WTC11 (cell line): ENCODE measurements at regions not wholly inside any gene's neighbourhood (a gene's known extent, or its start where the extent isn't known, plus 50 kb on each side); places are given as distances from the start of the nearest gene placed in this dataset.

Source experiments
- ATAC-seq: fragments of 200-7000 bp; cut with Tn5 transposase; 2 replicates; pipeline ENCODE4 v1.10.0; 2021; ENCODE audit warnings: mild to moderate bottlenecking, moderate library complexity
- CTCF ChIA-PET: fragments of 300-600 bp; sonication (Branson Sonifier 250); formaldehyde crosslinking; loops from one replicate; lab custom pipeline; 2021; ENCODE audit warnings: antibody characterized with exemption; lab: Charles Lee
- POLR2A ChIA-PET: fragments of 350-600 bp; sonication (Branson Sonifier 250); formaldehyde crosslinking; loops from one replicate; lab custom pipeline; 2021; ENCODE audit warnings: antibody characterized with exemption; lab: Charles Lee
- DNase-seq: peaks from one replicate; pipeline ENCODE4 v3.0.0; 2021; ENCODE audit warnings: low spot score
- H3K27ac Mint-ChIP-seq: 2 replicates; pipeline ENCODE4 v1.8.0; 2021; ENCODE audit warnings: mixed read lengths
- H3K27me3 Mint-ChIP-seq: 2 replicates; pipeline ENCODE4 v1.8.0; 2021; ENCODE audit warnings: low read depth, mild to moderate bottlenecking, moderate library complexity, mixed read lengths
- H3K36me3 Mint-ChIP-seq: 2 replicates; pipeline ENCODE4 v1.8.0; 2021; ENCODE audit warnings: mixed read lengths
- H3K4me1 Mint-ChIP-seq: 2 replicates; pipeline ENCODE4 v1.8.0; 2022; ENCODE audit warnings: mixed read lengths
- H3K4me3 Mint-ChIP-seq: 2 replicates; pipeline ENCODE4 v1.8.0; 2021; ENCODE audit warnings: mild to moderate bottlenecking, moderate library complexity, mixed read lengths
- H3K9me3 Mint-ChIP-seq: 2 replicates; pipeline ENCODE4 v1.8.0; 2021; ENCODE audit warnings: mixed read lengths
- ATF6 ChIP-seq: sonication (generic); formaldehyde crosslinking; IDR thresholded peaks from 2 replicates; pipeline ENCODE4 v1.8.1; 2023; ENCODE audit warnings: mild to moderate bottlenecking, missing genetic modification reagents
- CREB1 ChIP-seq: sonication (generic); formaldehyde crosslinking; IDR thresholded peaks from 2 replicates; pipeline ENCODE4 v1.8.0; 2023; ENCODE audit warnings: mild to moderate bottlenecking, missing genetic modification reagents
- FOXJ3 ChIP-seq: sonication (generic); formaldehyde crosslinking; IDR thresholded peaks from 2 replicates; pipeline ENCODE4 v1.9.0; 2021; ENCODE audit warnings: missing genetic modification reagents, mild to moderate bottlenecking, borderline replicate concordance
- JUN ChIP-seq: sonication (generic); formaldehyde crosslinking; IDR thresholded peaks from 2 replicates; pipeline ENCODE4 v1.8.0; 2023; ENCODE audit warnings: mild to moderate bottlenecking, missing genetic modification reagents
- MAX ChIP-seq: sonication (generic); formaldehyde crosslinking; IDR thresholded peaks from 2 replicates; pipeline ENCODE4 v1.8.0; 2022; ENCODE audit warnings: mild to moderate bottlenecking, missing genetic modification reagents
- MXD4 ChIP-seq: fragments of 250-450 bp; sonication (Bioruptor Pico); IDR thresholded peaks from 2 replicates; pipeline ENCODE4 v1.8.0; 2021; ENCODE audit warnings: mild to moderate bottlenecking, moderate library complexity, borderline replicate concordance
- MYBL2 ChIP-seq: sonication (generic); formaldehyde crosslinking; IDR thresholded peaks from 2 replicates; pipeline ENCODE4 v1.8.1; 2023; ENCODE audit warnings: mild to moderate bottlenecking, moderate library complexity, missing genetic modification reagents
- PRRX2 ChIP-seq: fragments of 250-450 bp; sonication (Bioruptor Pico); IDR thresholded peaks from 2 replicates; pipeline ENCODE4 v1.8.0; 2021; ENCODE audit warnings: mild to moderate bottlenecking
- RORB ChIP-seq: fragments of 250-450 bp; sonication (Bioruptor Pico); IDR thresholded peaks from 2 replicates; pipeline ENCODE4 v1.9.0; 2021; ENCODE audit warnings: mild to moderate bottlenecking
- SMAD3 ChIP-seq: sonication (generic); formaldehyde crosslinking; IDR thresholded peaks from 2 replicates; pipeline ENCODE4 v1.8.0; 2022; ENCODE audit warnings: missing genetic modification reagents, mild to moderate bottlenecking, borderline replicate concordance
- TP53 ChIP-seq: sonication (generic); formaldehyde crosslinking; IDR thresholded peaks from 2 replicates; pipeline ENCODE4 v1.8.1; 2023; ENCODE audit warnings: mild to moderate bottlenecking, missing genetic modification reagents
- ZBTB21 ChIP-seq: sonication (generic); formaldehyde crosslinking; IDR thresholded peaks from 2 replicates; pipeline ENCODE4 v1.8.1; 2023; ENCODE audit warnings: mild to moderate bottlenecking, missing genetic modification reagents, borderline replicate concordance
- ZNF232 ChIP-seq: sonication (generic); formaldehyde crosslinking; IDR thresholded peaks from 2 replicates; pipeline ENCODE4 v1.8.0; 2022; ENCODE audit warnings: mild to moderate bottlenecking, missing genetic modification reagents
- ZNF423 ChIP-seq: fragments of 250-450 bp; sonication (Bioruptor Pico); IDR thresholded peaks from 2 replicates; pipeline ENCODE4 v2.1.2; 2022; ENCODE audit warnings: mild to moderate bottlenecking, moderate library complexity
- ZSCAN18 ChIP-seq: fragments of 250-450 bp; sonication (Bioruptor Pico); IDR thresholded peaks from 2 replicates; pipeline ENCODE4 v2.1.2; 2022; ENCODE audit warnings: mild to moderate bottlenecking, moderate library complexity
- TF ChIP-seq, protein P1 (sequence below): sonication (generic); formaldehyde crosslinking; IDR thresholded peaks from 2 replicates; pipeline ENCODE4 v1.8.0; 2023; ENCODE audit warnings: mild to moderate bottlenecking, missing genetic modification reagents
- TF ChIP-seq, protein P2 (sequence below): fragments of 250-450 bp; sonication (Bioruptor Pico); IDR thresholded peaks from 2 replicates; pipeline ENCODE4 v1.9.0; 2021; ENCODE audit warnings: mild to moderate bottlenecking
- TF ChIP-seq, protein P3 (sequence below): sonication (generic); formaldehyde crosslinking; IDR thresholded peaks from 2 replicates; pipeline ENCODE4 v1.8.0; 2022; ENCODE audit warnings: missing genetic modification reagents
- TF ChIP-seq, protein P4 (sequence below): fragments of 250-450 bp; sonication (Bioruptor Pico); IDR thresholded peaks from 2 replicates; pipeline ENCODE4 v1.9.0; 2021; ENCODE audit warnings: mild to moderate bottlenecking, borderline replicate concordance

GRCh38 chr12:105993766-105994555 lies 144.8 kb downstream of the NUAK1 start:
- peaks cover 5% of the 10 kb centered on the region for H3K9me3 Mint-ChIP-seq
- no peak overlapping the region for H3K27ac Mint-ChIP-seq
- H3K4me1 Mint-ChIP-seq, result peaks cover 23% of the 10 kb centered on the region
- POLR2A ChIA-PET, result no interaction called here
- CTCF ChIA-PET, result no interaction called here
- ATAC-seq (no peak), DNase-seq (no peak)
- no peaks in the 10 kb centered on the region for H3K36me3 Mint-ChIP-seq
- H3K27me3 Mint-ChIP-seq, result no peaks in the 10 kb centered on the region; the same call in 1 of the 2 replicates
- H3K4me3 Mint-ChIP-seq, result no peak overlapping the region
- TF ChIP-seq ATF6 (CRISPR knock-in tag), result no peak
- TF ChIP-seq, protein P1, sequence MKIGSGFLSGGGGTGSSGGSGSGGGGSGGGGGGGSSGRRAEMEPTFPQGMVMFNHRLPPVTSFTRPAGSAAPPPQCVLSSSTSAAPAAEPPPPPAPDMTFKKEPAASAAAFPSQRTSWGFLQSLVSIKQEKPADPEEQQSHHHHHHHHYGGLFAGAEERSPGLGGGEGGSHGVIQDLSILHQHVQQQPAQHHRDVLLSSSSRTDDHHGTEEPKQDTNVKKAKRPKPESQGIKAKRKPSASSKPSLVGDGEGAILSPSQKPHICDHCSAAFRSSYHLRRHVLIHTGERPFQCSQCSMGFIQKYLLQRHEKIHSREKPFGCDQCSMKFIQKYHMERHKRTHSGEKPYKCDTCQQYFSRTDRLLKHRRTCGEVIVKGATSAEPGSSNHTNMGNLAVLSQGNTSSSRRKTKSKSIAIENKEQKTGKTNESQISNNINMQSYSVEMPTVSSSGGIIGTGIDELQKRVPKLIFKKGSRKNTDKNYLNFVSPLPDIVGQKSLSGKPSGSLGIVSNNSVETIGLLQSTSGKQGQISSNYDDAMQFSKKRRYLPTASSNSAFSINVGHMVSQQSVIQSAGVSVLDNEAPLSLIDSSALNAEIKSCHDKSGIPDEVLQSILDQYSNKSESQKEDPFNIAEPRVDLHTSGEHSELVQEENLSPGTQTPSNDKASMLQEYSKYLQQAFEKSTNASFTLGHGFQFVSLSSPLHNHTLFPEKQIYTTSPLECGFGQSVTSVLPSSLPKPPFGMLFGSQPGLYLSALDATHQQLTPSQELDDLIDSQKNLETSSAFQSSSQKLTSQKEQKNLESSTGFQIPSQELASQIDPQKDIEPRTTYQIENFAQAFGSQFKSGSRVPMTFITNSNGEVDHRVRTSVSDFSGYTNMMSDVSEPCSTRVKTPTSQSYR (CRISPR knock-in tag), result no peak
- TF ChIP-seq ZNF423, result no peak
- no peak for TF ChIP-seq CREB1 (CRISPR knock-in tag)
- no peak for TF ChIP-seq ZNF232 (CRISPR knock-in tag)
- TF ChIP-seq ZBTB21, result no peak
- TF ChIP-seq, protein P2, sequence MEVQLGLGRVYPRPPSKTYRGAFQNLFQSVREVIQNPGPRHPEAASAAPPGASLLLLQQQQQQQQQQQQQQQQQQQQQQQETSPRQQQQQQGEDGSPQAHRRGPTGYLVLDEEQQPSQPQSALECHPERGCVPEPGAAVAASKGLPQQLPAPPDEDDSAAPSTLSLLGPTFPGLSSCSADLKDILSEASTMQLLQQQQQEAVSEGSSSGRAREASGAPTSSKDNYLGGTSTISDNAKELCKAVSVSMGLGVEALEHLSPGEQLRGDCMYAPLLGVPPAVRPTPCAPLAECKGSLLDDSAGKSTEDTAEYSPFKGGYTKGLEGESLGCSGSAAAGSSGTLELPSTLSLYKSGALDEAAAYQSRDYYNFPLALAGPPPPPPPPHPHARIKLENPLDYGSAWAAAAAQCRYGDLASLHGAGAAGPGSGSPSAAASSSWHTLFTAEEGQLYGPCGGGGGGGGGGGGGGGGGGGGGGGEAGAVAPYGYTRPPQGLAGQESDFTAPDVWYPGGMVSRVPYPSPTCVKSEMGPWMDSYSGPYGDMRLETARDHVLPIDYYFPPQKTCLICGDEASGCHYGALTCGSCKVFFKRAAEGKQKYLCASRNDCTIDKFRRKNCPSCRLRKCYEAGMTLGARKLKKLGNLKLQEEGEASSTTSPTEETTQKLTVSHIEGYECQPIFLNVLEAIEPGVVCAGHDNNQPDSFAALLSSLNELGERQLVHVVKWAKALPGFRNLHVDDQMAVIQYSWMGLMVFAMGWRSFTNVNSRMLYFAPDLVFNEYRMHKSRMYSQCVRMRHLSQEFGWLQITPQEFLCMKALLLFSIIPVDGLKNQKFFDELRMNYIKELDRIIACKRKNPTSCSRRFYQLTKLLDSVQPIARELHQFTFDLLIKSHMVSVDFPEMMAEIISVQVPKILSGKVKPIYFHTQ (CRISPR knock-in tag), result no peak
- no peak for TF ChIP-seq RORB (CRISPR knock-in tag)
- no peak for TF ChIP-seq FOXJ3
- no peak for TF ChIP-seq MAX (CRISPR knock-in tag)
- no peak for TF ChIP-seq MYBL2 (CRISPR knock-in tag)
- TF ChIP-seq MXD4, result no peak
- TF ChIP-seq, protein P3, sequence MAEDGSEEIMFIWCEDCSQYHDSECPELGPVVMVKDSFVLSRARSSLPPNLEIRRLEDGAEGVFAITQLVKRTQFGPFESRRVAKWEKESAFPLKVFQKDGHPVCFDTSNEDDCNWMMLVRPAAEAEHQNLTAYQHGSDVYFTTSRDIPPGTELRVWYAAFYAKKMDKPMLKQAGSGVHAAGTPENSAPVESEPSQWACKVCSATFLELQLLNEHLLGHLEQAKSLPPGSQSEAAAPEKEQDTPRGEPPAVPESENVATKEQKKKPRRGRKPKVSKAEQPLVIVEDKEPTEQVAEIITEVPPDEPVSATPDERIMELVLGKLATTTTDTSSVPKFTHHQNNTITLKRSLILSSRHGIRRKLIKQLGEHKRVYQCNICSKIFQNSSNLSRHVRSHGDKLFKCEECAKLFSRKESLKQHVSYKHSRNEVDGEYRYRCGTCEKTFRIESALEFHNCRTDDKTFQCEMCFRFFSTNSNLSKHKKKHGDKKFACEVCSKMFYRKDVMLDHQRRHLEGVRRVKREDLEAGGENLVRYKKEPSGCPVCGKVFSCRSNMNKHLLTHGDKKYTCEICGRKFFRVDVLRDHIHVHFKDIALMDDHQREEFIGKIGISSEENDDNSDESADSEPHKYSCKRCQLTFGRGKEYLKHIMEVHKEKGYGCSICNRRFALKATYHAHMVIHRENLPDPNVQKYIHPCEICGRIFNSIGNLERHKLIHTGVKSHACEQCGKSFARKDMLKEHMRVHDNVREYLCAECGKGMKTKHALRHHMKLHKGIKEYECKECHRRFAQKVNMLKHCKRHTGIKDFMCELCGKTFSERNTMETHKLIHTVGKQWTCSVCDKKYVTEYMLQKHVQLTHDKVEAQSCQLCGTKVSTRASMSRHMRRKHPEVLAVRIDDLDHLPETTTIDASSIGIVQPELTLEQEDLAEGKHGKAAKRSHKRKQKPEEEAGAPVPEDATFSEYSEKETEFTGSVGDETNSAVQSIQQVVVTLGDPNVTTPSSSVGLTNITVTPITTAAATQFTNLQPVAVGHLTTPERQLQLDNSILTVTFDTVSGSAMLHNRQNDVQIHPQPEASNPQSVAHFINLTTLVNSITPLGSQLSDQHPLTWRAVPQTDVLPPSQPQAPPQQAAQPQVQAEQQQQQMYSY (CRISPR knock-in tag), result no peak
- TF ChIP-seq ZSCAN18, result no peak
- TF ChIP-seq, protein P4, sequence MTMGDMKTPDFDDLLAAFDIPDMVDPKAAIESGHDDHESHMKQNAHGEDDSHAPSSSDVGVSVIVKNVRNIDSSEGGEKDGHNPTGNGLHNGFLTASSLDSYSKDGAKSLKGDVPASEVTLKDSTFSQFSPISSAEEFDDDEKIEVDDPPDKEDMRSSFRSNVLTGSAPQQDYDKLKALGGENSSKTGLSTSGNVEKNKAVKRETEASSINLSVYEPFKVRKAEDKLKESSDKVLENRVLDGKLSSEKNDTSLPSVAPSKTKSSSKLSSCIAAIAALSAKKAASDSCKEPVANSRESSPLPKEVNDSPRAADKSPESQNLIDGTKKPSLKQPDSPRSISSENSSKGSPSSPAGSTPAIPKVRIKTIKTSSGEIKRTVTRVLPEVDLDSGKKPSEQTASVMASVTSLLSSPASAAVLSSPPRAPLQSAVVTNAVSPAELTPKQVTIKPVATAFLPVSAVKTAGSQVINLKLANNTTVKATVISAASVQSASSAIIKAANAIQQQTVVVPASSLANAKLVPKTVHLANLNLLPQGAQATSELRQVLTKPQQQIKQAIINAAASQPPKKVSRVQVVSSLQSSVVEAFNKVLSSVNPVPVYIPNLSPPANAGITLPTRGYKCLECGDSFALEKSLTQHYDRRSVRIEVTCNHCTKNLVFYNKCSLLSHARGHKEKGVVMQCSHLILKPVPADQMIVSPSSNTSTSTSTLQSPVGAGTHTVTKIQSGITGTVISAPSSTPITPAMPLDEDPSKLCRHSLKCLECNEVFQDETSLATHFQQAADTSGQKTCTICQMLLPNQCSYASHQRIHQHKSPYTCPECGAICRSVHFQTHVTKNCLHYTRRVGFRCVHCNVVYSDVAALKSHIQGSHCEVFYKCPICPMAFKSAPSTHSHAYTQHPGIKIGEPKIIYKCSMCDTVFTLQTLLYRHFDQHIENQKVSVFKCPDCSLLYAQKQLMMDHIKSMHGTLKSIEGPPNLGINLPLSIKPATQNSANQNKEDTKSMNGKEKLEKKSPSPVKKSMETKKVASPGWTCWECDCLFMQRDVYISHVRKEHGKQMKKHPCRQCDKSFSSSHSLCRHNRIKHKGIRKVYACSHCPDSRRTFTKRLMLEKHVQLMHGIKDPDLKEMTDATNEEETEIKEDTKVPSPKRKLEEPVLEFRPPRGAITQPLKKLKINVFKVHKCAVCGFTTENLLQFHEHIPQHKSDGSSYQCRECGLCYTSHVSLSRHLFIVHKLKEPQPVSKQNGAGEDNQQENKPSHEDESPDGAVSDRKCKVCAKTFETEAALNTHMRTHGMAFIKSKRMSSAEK (CRISPR knock-in tag), result no peak
- no peak for TF ChIP-seq PRRX2 (CRISPR knock-in tag)
- no peak for TF ChIP-seq SMAD3 (CRISPR knock-in tag)
- no peak for TF ChIP-seq JUN (CRISPR knock-in tag)
- TF ChIP-seq TP53, result no peak
